ENCODE measurements at regions not wholly inside any gene's neighbourhood (a gene's known extent, or its start where the extent isn't known, plus 50 kb on each side); places are given as distances from the start of the nearest gene placed in this dataset.
A peak's percentile ranks its signal among the peaks of the same experiment; 100 is the strongest.
"Not testable (repeated sequence)": the region's sequence is repeated elsewhere in the genome, so short reads cannot be mapped to it uniquely, and the experiment has no call there.

- no peak overlapping the region for H3K9ac ChIP-seq (ENCODE audit: low read depth, low read length)
- 93% methylated on average over 4 of the region's 4 CpGs for WGBS
- H3K27me3 ChIP-seq (ENCODE audit: insufficient read depth, low read length) = no peaks in the 10 kb centered on the region
Measured at GRCh38 chr2:239831861-239832489, 193.2 kb downstream of the NDUFA10 start.

GRCh38 chr2:239831001-239831731, 194.0 kb downstream of the NDUFA10 start:
- Histone ChIP-seq H3K4me3 (ENCODE audit: low read length) (no peak overlapping the region), H3K36me3 (ENCODE audit: insufficient read depth, low read length) (no peaks in the 10 kb centered on the region), H3K27ac (ENCODE audit: low read depth, low read length) (peak overlapping the region; percentile 41), H3K9ac (ENCODE audit: low read depth, low read length) (no peak overlapping the region), H3K4me1 (ENCODE audit: insufficient read depth, low read length) (0 out of 2 replicates have a peak, but pooled peaks cover 9% of the 10 kb centered on the region), H3K9me3 (ENCODE audit: insufficient read depth, low read depth, low read length) (no peaks in the 10 kb centered on the region), H3K27me3 (ENCODE audit: insufficient read depth, low read length) (no peaks in the 10 kb centered on the region)
- 50% methylated on average over 16 of the region's 16 CpGs for WGBS

More at GRCh38 chr2:239831861-239832489, 193.2 kb downstream of the NDUFA10 start:
- H3K27ac ChIP-seq (ENCODE audit: low read depth, low read length) = no peak overlapping the region
- 0 out of 2 replicates have a peak, but pooled peaks cover 9% of the 10 kb centered on the region for H3K4me1 ChIP-seq (ENCODE audit: insufficient read depth, low read length)
- H3K9me3 ChIP-seq (ENCODE audit: insufficient read depth, low read depth, low read length) = peaks cover 5% of the 10 kb centered on the region; the same call in 1 of the 2 replicates
- no peak overlapping the region for H3K4me3 ChIP-seq (ENCODE audit: low read length)
- no peaks in the 10 kb centered on the region for H3K36me3 ChIP-seq (ENCODE audit: insufficient read depth, low read length)

GRCh38 chr2:239830121-239831000, 194.8 kb downstream of the NDUFA10 start:
- WGBS = 91% methylated on average over 9 of the region's 9 CpGs
- Histone ChIP-seq H3K9me3 (ENCODE audit: insufficient read depth, low read depth, low read length) (no peaks in the 10 kb centered on the region), H3K4me1 (ENCODE audit: insufficient read depth, low read length) (0 out of 2 replicates have a peak, but pooled peaks cover 9% of the 10 kb centered on the region)

GRCh38 chr2:239829326-239829725, 195.8 kb downstream of the NDUFA10 start:
- Histone ChIP-seq H3K9ac (ENCODE audit: low read depth, low read length) (no peak overlapping the region), H3K27ac (ENCODE audit: low read depth, low read length) (no peak overlapping the region), H3K9me3 (ENCODE audit: insufficient read depth, low read depth, low read length) (no peaks in the 10 kb centered on the region), H3K4me1 (ENCODE audit: insufficient read depth, low read length) (peaks cover 12% of the 10 kb centered on the region; the same call in 1 of the 2 replicates), H3K27me3 (ENCODE audit: insufficient read depth, low read length) (no peaks in the 10 kb centered on the region), H3K36me3 (ENCODE audit: insufficient read depth, low read length) (no peaks in the 10 kb centered on the region), H3K4me3 (ENCODE audit: low read length) (no peak overlapping the region)
- WGBS = 92% methylated on average over 15 of the region's 15 CpGs

More at GRCh38 chr2:239830121-239831000, 194.8 kb downstream of the NDUFA10 start:
- no peaks in the 10 kb centered on the region for H3K27me3 ChIP-seq (ENCODE audit: insufficient read depth, low read length)
- H3K27ac ChIP-seq (ENCODE audit: low read depth, low read length) = peak overlapping the region; percentile 41; the same call in 1 of the 2 replicates
- H3K36me3 ChIP-seq (ENCODE audit: insufficient read depth, low read length) = no peaks in the 10 kb centered on the region
- H3K9ac ChIP-seq (ENCODE audit: low read depth, low read length) = no peak overlapping the region
- no peak overlapping the region for H3K4me3 ChIP-seq (ENCODE audit: low read length)

- not testable (repeated sequence) for H3K9ac ChIP-seq (ENCODE audit: low read depth, low read length); H3K27me3 ChIP-seq (ENCODE audit: insufficient read depth, low read length); H3K9me3 ChIP-seq (ENCODE audit: insufficient read depth, low read depth, low read length); H3K36me3 ChIP-seq (ENCODE audit: insufficient read depth, low read length); H3K4me3 ChIP-seq (ENCODE audit: low read length); H3K27ac ChIP-seq (ENCODE audit: low read depth, low read length)
- H3K4me1 ChIP-seq (ENCODE audit: insufficient read depth, low read length) = peaks cover 12% of the 10 kb centered on the region; the same call in 1 of the 2 replicates
- 88% methylated on average over 12 of the region's 12 CpGs for WGBS
Measured at GRCh38 chr2:239828973-239829275, 196.2 kb downstream of the NDUFA10 start.

- 77% methylated on average over 20 of the region's 20 CpGs for WGBS
- H3K9ac ChIP-seq (ENCODE audit: low read depth, low read length) = no peak overlapping the region
- no peak overlapping the region for H3K27ac ChIP-seq (ENCODE audit: low read depth, low read length)
- H3K27me3 ChIP-seq (ENCODE audit: insufficient read depth, low read length) = no peaks in the 10 kb centered on the region
- H3K9me3 ChIP-seq (ENCODE audit: insufficient read depth, low read depth, low read length) = no peaks in the 10 kb centered on the region
- H3K36me3 ChIP-seq (ENCODE audit: insufficient read depth, low read length) = no peaks in the 10 kb centered on the region
- peaks cover 12% of the 10 kb centered on the region; the same call in 1 of the 2 replicates for H3K4me1 ChIP-seq (ENCODE audit: insufficient read depth, low read length)
- H3K4me3 ChIP-seq (ENCODE audit: low read length) = no peak overlapping the region
Measured at GRCh38 chr2:239828192-239828972, 196.8 kb downstream of the NDUFA10 start.

GRCh38 chr2:239827523-239827890, 197.6 kb downstream of the NDUFA10 start:
- Histone ChIP-seq H3K27me3 (ENCODE audit: insufficient read depth, low read length) (no peaks in the 10 kb centered on the region), H3K9me3 (ENCODE audit: insufficient read depth, low read depth, low read length) (no peaks in the 10 kb centered on the region), H3K9ac (ENCODE audit: low read depth, low read length) (no peak overlapping the region), H3K4me1 (ENCODE audit: insufficient read depth, low read length) (peaks cover 12% of the 10 kb centered on the region; the same call in 1 of the 2 replicates), H3K4me3 (ENCODE audit: low read length) (no peak overlapping the region), H3K36me3 (ENCODE audit: insufficient read depth, low read length) (no peaks in the 10 kb centered on the region), H3K27ac (ENCODE audit: low read depth, low read length) (no peak overlapping the region)
- WGBS = 96% methylated on average over 11 of the region's 11 CpGs

GRCh38 chr2:239826786-239827522, 198.2 kb downstream of the NDUFA10 start:
- Histone ChIP-seq H3K27ac (ENCODE audit: low read depth, low read length) (no peak overlapping the region), H3K9ac (ENCODE audit: low read depth, low read length) (no peak overlapping the region), H3K27me3 (ENCODE audit: insufficient read depth, low read length) (no peaks in the 10 kb centered on the region), H3K9me3 (ENCODE audit: insufficient read depth, low read depth, low read length) (no peaks in the 10 kb centered on the region), H3K4me1 (ENCODE audit: insufficient read depth, low read length) (peaks cover 12% of the 10 kb centered on the region; the same call in 1 of the 2 replicates), H3K4me3 (ENCODE audit: low read length) (no peak overlapping the region), H3K36me3 (ENCODE audit: insufficient read depth, low read length) (no peaks in the 10 kb centered on the region)
- 95% methylated on average over 21 of the region's 21 CpGs for WGBS

- Histone ChIP-seq H3K27ac (ENCODE audit: low read depth, low read length) (no peak overlapping the region), H3K27me3 (ENCODE audit: insufficient read depth, low read length) (no peaks in the 10 kb centered on the region), H3K4me1 (ENCODE audit: insufficient read depth, low read length) (peaks cover 9% of the 10 kb centered on the region; the same call in 1 of the 2 replicates), H3K4me3 (ENCODE audit: low read length) (no peak overlapping the region), H3K9ac (ENCODE audit: low read depth, low read length) (no peak overlapping the region), H3K9me3 (ENCODE audit: insufficient read depth, low read depth, low read length) (no peaks in the 10 kb centered on the region), H3K36me3 (ENCODE audit: insufficient read depth, low read length) (no peaks in the 10 kb centered on the region)
- WGBS = 95% methylated on average over 13 of the region's 13 CpGs
Measured at GRCh38 chr2:239826376-239826775, 198.8 kb downstream of the NDUFA10 start.

- Histone ChIP-seq H3K4me1 (ENCODE audit: insufficient read depth, low read length) (peaks cover 3% of the 10 kb centered on the region; the same call in 1 of the 2 replicates), H3K9ac (ENCODE audit: low read depth, low read length) (no peak overlapping the region), H3K9me3 (ENCODE audit: insufficient read depth, low read depth, low read length) (no peaks in the 10 kb centered on the region), H3K36me3 (ENCODE audit: insufficient read depth, low read length) (no peaks in the 10 kb centered on the region), H3K4me3 (ENCODE audit: low read length) (no peak overlapping the region), H3K27me3 (ENCODE audit: insufficient read depth, low read length) (no peaks in the 10 kb centered on the region; the same call in 1 of the 2 replicates), H3K27ac (ENCODE audit: low read depth, low read length) (no peak overlapping the region)
- 97% methylated on average over 5 of the region's 5 CpGs for WGBS
Measured at GRCh38 chr2:239825705-239825979, 199.5 kb downstream of the NDUFA10 start.

Data from HUES64 (cell line).